ENCODE measurements at regions not wholly inside any gene's neighbourhood (a gene's known extent, or its start where the extent isn't known, plus 50 kb on each side); places are given as distances from the start of the nearest gene placed in this dataset.

GRCh38 chr3:110236976-110237610, 834.5 kb upstream of the NECTIN3 start:
- Histone ChIP-seq H3K36me3 (ENCODE audit: low read depth, low read length) (no peaks in the 10 kb centered on the region), H3K9ac (ENCODE audit: low read length) (no peak overlapping the region), H3K9me2 (replicated peaks; ENCODE audit: low read length) (no peaks in the 10 kb centered on the region), H3K4me1 (ENCODE audit: insufficient read depth, low read length) (no peaks in the 10 kb centered on the region), H4K20me1 (ENCODE audit: low read length) (no peaks in the 10 kb centered on the region), H3K9me3 (ENCODE audit: low read length) (no peaks in the 10 kb centered on the region), H2AFZ (ENCODE audit: low read length) (no peak overlapping the region), H3K4me2 (ENCODE audit: low read length) (no peak overlapping the region), H3K27ac (ENCODE audit: low read length) (no peak overlapping the region), H3K4me3 (ENCODE audit: low read length) (no peak overlapping the region), H3F3A (ENCODE audit: low read length, unreplicated experiment) (no peaks in the 10 kb centered on the region), H3K79me2 (ENCODE audit: low read length) (no peaks in the 10 kb centered on the region), H3K27me3 (ENCODE audit: low read length) (no peaks in the 10 kb centered on the region)
- DNase-seq, result no peak
- intact Hi-C loops (cut with micrococcal nuclease), result no loop called here
- TF ChIP-seq, protein P1, sequence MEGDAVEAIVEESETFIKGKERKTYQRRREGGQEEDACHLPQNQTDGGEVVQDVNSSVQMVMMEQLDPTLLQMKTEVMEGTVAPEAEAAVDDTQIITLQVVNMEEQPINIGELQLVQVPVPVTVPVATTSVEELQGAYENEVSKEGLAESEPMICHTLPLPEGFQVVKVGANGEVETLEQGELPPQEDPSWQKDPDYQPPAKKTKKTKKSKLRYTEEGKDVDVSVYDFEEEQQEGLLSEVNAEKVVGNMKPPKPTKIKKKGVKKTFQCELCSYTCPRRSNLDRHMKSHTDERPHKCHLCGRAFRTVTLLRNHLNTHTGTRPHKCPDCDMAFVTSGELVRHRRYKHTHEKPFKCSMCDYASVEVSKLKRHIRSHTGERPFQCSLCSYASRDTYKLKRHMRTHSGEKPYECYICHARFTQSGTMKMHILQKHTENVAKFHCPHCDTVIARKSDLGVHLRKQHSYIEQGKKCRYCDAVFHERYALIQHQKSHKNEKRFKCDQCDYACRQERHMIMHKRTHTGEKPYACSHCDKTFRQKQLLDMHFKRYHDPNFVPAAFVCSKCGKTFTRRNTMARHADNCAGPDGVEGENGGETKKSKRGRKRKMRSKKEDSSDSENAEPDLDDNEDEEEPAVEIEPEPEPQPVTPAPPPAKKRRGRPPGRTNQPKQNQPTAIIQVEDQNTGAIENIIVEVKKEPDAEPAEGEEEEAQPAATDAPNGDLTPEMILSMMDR (conservative IDR thresholded peaks at IDR 0.05; ENCODE audit: low read depth, low read length), result no peak
- no peak for TF ChIP-seq EZH2phosphoT487 (IDR thresholded peaks at IDR 0.05; ENCODE audit: borderline replicate concordance, low read length)
- no peak for TF ChIP-seq EZH2 (IDR thresholded peaks at IDR 0.05; ENCODE audit: low read length, unreplicated experiment)
- no TSS peak for BruUV-seq (replicated peaks)
- no peak for ATAC-seq
- ChIA-PET CTCF (no interaction called here), POLR2A (ENCODE audit: unreplicated experiment) (no interaction called here)

DNA sequence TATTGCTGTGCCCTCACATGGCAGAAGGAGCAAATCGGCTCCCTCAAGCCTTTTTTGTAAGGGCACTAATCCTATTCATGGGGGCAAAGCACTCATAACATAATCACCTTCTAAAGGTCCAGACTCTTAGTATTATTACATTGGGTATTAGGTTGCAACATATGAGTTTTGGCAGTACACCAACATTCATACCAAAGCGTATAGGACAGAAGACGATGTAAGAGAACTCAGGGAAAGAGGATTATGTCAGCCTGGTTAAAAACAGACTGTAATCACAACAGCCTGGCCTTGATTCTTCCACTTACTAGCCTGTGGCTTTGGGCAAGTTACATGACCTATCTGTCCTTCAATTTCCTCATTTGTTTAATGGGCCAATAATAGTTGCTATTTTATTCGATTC, 828.5 kb upstream of the NECTIN3 start:
- no peaks in the 10 kb centered on the region for H3K9me2 ChIP-seq (replicated peaks; ENCODE audit: low read length)
- ChIA-PET CTCF (no interaction called here), POLR2A (ENCODE audit: unreplicated experiment) (no interaction called here)
- no peak overlapping the region for H3K4me2 ChIP-seq (ENCODE audit: low read length)
- no peak overlapping the region for H2AFZ ChIP-seq (ENCODE audit: low read length)
- H3K27me3 ChIP-seq (ENCODE audit: low read length), result no peaks in the 10 kb centered on the region
- ATAC-seq, result no peak
- H4K20me1 ChIP-seq (ENCODE audit: low read length), result no peaks in the 10 kb centered on the region
- TF ChIP-seq EZH2phosphoT487 (IDR thresholded peaks at IDR 0.05; ENCODE audit: borderline replicate concordance, low read length) (no peak), EZH2 (IDR thresholded peaks at IDR 0.05; ENCODE audit: low read length, unreplicated experiment) (no peak)
- TF ChIP-seq, protein P1 (conservative IDR thresholded peaks at IDR 0.05; ENCODE audit: low read depth, low read length), result no peak
- no peaks in the 10 kb centered on the region for H3K79me2 ChIP-seq (ENCODE audit: low read length)
- intact Hi-C loops (cut with micrococcal nuclease), result no loop called here
- H3K4me3 ChIP-seq (ENCODE audit: low read length), result no peak overlapping the region
- no peaks in the 10 kb centered on the region for H3K9me3 ChIP-seq (ENCODE audit: low read length)
- no peak overlapping the region for H3K9ac ChIP-seq (ENCODE audit: low read length)
- no peaks in the 10 kb centered on the region for H3K36me3 ChIP-seq (ENCODE audit: low read depth, low read length)
- BruUV-seq (replicated peaks), result no TSS peak
- no peak for DNase-seq
- H3K4me1 ChIP-seq (ENCODE audit: insufficient read depth, low read length), result no peaks in the 10 kb centered on the region
- H3K27ac ChIP-seq (ENCODE audit: low read length), result no peak overlapping the region
- no peaks in the 10 kb centered on the region for H3F3A ChIP-seq (ENCODE audit: low read length, unreplicated experiment)

GRCh38 chr3:110246796-110247376, 824.7 kb upstream of the NECTIN3 start:
- no peak overlapping the region for H3K9ac ChIP-seq (ENCODE audit: low read length)
- H3K9me3 ChIP-seq (ENCODE audit: low read length), result no peaks in the 10 kb centered on the region
- H3K4me1 ChIP-seq (ENCODE audit: insufficient read depth, low read length), result no peaks in the 10 kb centered on the region
- H3K79me2 ChIP-seq (ENCODE audit: low read length), result no peaks in the 10 kb centered on the region
- H3K27ac ChIP-seq (ENCODE audit: low read length), result no peak overlapping the region
- H3F3A ChIP-seq (ENCODE audit: low read length, unreplicated experiment), result no peaks in the 10 kb centered on the region
- ChIA-PET CTCF (no interaction called here), POLR2A (ENCODE audit: unreplicated experiment) (no interaction called here)
- no peak overlapping the region for H3K4me2 ChIP-seq (ENCODE audit: low read length)
- DNase-seq (no peak), ATAC-seq (no peak)
- intact Hi-C loops (cut with micrococcal nuclease), result no loop called here
- BruUV-seq (replicated peaks), result no TSS peak
- no peaks in the 10 kb centered on the region for H3K36me3 ChIP-seq (ENCODE audit: low read depth, low read length)
- no peaks in the 10 kb centered on the region for H3K27me3 ChIP-seq (ENCODE audit: low read length)
- H3K9me2 ChIP-seq (replicated peaks; ENCODE audit: low read length), result no peaks in the 10 kb centered on the region
- H4K20me1 ChIP-seq (ENCODE audit: low read length), result no peaks in the 10 kb centered on the region
- TF ChIP-seq EZH2 (IDR thresholded peaks at IDR 0.05; ENCODE audit: low read length, unreplicated experiment) (no peak), EZH2phosphoT487 (IDR thresholded peaks at IDR 0.05; ENCODE audit: borderline replicate concordance, low read length) (no peak)
- TF ChIP-seq, protein P1 (conservative IDR thresholded peaks at IDR 0.05; ENCODE audit: low read depth, low read length), result no peak
- H2AFZ ChIP-seq (ENCODE audit: low read length), result no peak overlapping the region
- H3K4me3 ChIP-seq (ENCODE audit: low read length), result no peak overlapping the region

Data from PC-3 (cell line).